CD14-positive monocyte (primary cell): ENCODE measurements at regions not wholly inside any gene's neighbourhood (a gene's known extent, or its start where the extent isn't known, plus 50 kb on each side); places are given as distances from the start of the nearest gene placed in this dataset.

Source experiments
- DNase-seq, 3 donors: peaks; one replicate each; pipeline ENCODE4 v3.0.0-alpha.2; 2011 to 2022
- H2AFZ ChIP-seq: 2 replicates; pipeline ENCODE4 v1.6.0; 2012; ENCODE audit warnings: mild to moderate bottlenecking, low read depth, low read length, inconsistent platforms; ENCODE audit not compliant: insufficient read depth, poor library complexity, severe bottlenecking
- H3K27ac ChIP-seq, 2 donors: 1 replicate in 1 of 2; 2 replicates in 1 of 2; pipeline ENCODE4 v1.5.1; 2012 to 2013; ENCODE audit warnings: low read length in 2 of 2, control low read depth in 1 of 2, inconsistent platforms in 1 of 2, low read depth in 1 of 2, mild to moderate bottlenecking in 1 of 2
- H3K27me3 ChIP-seq, 2 donors: one replicate each; pipeline versions ENCODE4 v1.6.0 to v1.6.1; 2011 to 2013; ENCODE audit warnings: low read length in 2 of 2; ENCODE audit not compliant: control insufficient read depth in 2 of 2, insufficient read depth in 2 of 2
- H3K36me3 ChIP-seq, 2 donors: replicated peaks in 1 of 2; 1 replicate in 1 of 2; 2 replicates in 1 of 2; pipeline versions ENCODE4 v1.5.1 to v1.6.1; 2012 to 2013; ENCODE audit warnings: low read length in 2 of 2, control low read depth in 1 of 2, inconsistent platforms in 1 of 2, mild to moderate bottlenecking in 1 of 2; ENCODE audit not compliant: insufficient read depth in 2 of 2, control insufficient read depth in 1 of 2
- H3K4me1 ChIP-seq, 2 donors: 1 replicate in 1 of 2; 2 replicates in 1 of 2; pipeline versions ENCODE4 v1.5.1 to v1.6.1; 2012 to 2013; ENCODE audit warnings: low read length in 2 of 2, control low read depth in 1 of 2, inconsistent platforms in 1 of 2, mild to moderate bottlenecking in 1 of 2, moderate library complexity in 1 of 2; ENCODE audit not compliant: insufficient read depth in 2 of 2, control insufficient read depth in 1 of 2
- H3K4me2 ChIP-seq: replicated peaks from 2 replicates; pipeline ENCODE3; 2012; ENCODE audit warnings: low read length, moderate library complexity, mild to moderate bottlenecking; ENCODE audit not compliant: poor library complexity, severe bottlenecking; ENCODE audit errors: extremely low read depth
- H3K4me3 ChIP-seq, 3 experiments: fragments of 200-600 bp in 1 of 3; sonication (generic) in 1 of 3; replicated peaks in 1 of 3; 1 replicate in 2 of 3; 2 replicates in 1 of 3; pipeline ENCODE4 v1.5.1; 2011 to 2013; ENCODE audit warnings: low read length in 3 of 3, mild to moderate bottlenecking in 3 of 3, control low read depth in 2 of 3, low read depth in 2 of 3, inconsistent platforms in 1 of 3, moderate library complexity in 1 of 3
- H3K79me2 ChIP-seq: 2 replicates; pipeline ENCODE4 v1.6.0; 2012; ENCODE audit warnings: mild to moderate bottlenecking, control low read depth, inconsistent platforms, low read length, moderate library complexity; ENCODE audit not compliant: insufficient read depth
- H3K9ac ChIP-seq: 2 replicates; pipeline ENCODE4 v1.6.0; 2017; ENCODE audit warnings: low read length, mild to moderate bottlenecking; ENCODE audit not compliant: insufficient read depth, poor library complexity, severe bottlenecking
- H3K9me3 ChIP-seq, 2 donors: replicated peaks in 1 of 2; 1 replicate in 1 of 2; 2 replicates in 1 of 2; pipeline versions ENCODE4 v1.5.1 to v1.6.1; 2012 to 2013; ENCODE audit warnings: low read length in 2 of 2, control low read depth in 1 of 2; ENCODE audit not compliant: control insufficient read depth in 1 of 2, insufficient read depth in 1 of 2
- H4K20me1 ChIP-seq: 2 replicates; pipeline ENCODE4 v1.6.0; 2012; ENCODE audit warnings: mild to moderate bottlenecking, low read length, control low read depth, moderate library complexity; ENCODE audit not compliant: insufficient read depth
- H3K27ac Mint-ChIP-seq, 7 donors: one replicate each; pipeline ENCODE4 v1.8.0; 2020; ENCODE audit warnings: mild to moderate bottlenecking in 7 of 7, mixed read lengths in 7 of 7, moderate library complexity in 6 of 7, inconsistent platforms in 2 of 7
- H3K27me3 Mint-ChIP-seq, 3 donors: one replicate each; pipeline ENCODE4 v1.8.0; 2021 to 2022; ENCODE audit warnings: low read depth in 3 of 3, mild to moderate bottlenecking in 3 of 3, mixed read lengths in 3 of 3, moderate library complexity in 3 of 3, inconsistent platforms in 1 of 3
- H3K36me3 Mint-ChIP-seq, 2 donors: one replicate each; pipeline ENCODE4 v1.8.0; 2020; ENCODE audit warnings: mixed read lengths in 2 of 2, inconsistent platforms in 1 of 2, mild to moderate bottlenecking in 1 of 2
- H3K4me1 Mint-ChIP-seq: one replicate; pipeline ENCODE4 v1.8.0; 2020; ENCODE audit warnings: mild to moderate bottlenecking, mixed read lengths
- H3K4me3 Mint-ChIP-seq, 2 donors: one replicate each; pipeline ENCODE4 v1.8.0; 2020; ENCODE audit warnings: mild to moderate bottlenecking in 2 of 2, mixed read lengths in 2 of 2, moderate library complexity in 1 of 2
- H3K9me3 Mint-ChIP-seq, 7 donors: one replicate each; pipeline ENCODE4 v1.8.0; 2020 to 2022; ENCODE audit warnings: mixed read lengths in 7 of 7, mild to moderate bottlenecking in 6 of 7, moderate library complexity in 6 of 7, inconsistent platforms in 2 of 7
- WGBS: methylation state at CpG from one replicate; pipeline ENCODE4 v1.1.5; 2013; ENCODE audit warnings: missing lambda C conversion rate; ENCODE audit not compliant: insufficient coverage; 5-methylcytosine and 5-hydroxymethylcytosine counted together
- intact Hi-C, 2 donors: fragments of 100-400 bp; cut with micrococcal nuclease; formaldehyde crosslinking; loops; one replicate each; pipeline versions ENCODE4 v1.15.0 to v1.15.1; 2023
- TF ChIP-seq, protein P1 (sequence below): fragments of 200-600 bp; IDR thresholded peaks from one replicate; pipeline ENCODE4 v1.8.0; 2022; ENCODE audit warnings: antibody characterized with exemption, mild to moderate bottlenecking

- 90% methylated on average over 3 of the region's 6 CpGs for WGBS
- H3K9me3 ChIP-seq = no peaks in the 10 kb centered on the region
- Mint-ChIP-seq H3K36me3 (no peaks in the 10 kb centered on the region), H3K9me3 (peaks cover 0 to 5% (median 0%) of the 10 kb centered on the region in 7 donors), H3K4me1 (no peaks in the 10 kb centered on the region), H3K27me3 (peaks cover 0 to 6% (median 1%) of the 10 kb centered on the region in 3 donors), H3K4me3 (no peak overlapping the region), H3K27ac (no peak overlapping the region)
- no peaks in the 10 kb centered on the region for H3K27me3 ChIP-seq
- H3K4me2 ChIP-seq = no peak overlapping the region
- H3K79me2 ChIP-seq = no peaks in the 10 kb centered on the region
- no peaks in the 10 kb centered on the region for H4K20me1 ChIP-seq
- H3K9ac ChIP-seq = no peak overlapping the region
- no peak for DNase-seq
- no peaks in the 10 kb centered on the region for H3K4me1 ChIP-seq
- TF ChIP-seq, protein P1, sequence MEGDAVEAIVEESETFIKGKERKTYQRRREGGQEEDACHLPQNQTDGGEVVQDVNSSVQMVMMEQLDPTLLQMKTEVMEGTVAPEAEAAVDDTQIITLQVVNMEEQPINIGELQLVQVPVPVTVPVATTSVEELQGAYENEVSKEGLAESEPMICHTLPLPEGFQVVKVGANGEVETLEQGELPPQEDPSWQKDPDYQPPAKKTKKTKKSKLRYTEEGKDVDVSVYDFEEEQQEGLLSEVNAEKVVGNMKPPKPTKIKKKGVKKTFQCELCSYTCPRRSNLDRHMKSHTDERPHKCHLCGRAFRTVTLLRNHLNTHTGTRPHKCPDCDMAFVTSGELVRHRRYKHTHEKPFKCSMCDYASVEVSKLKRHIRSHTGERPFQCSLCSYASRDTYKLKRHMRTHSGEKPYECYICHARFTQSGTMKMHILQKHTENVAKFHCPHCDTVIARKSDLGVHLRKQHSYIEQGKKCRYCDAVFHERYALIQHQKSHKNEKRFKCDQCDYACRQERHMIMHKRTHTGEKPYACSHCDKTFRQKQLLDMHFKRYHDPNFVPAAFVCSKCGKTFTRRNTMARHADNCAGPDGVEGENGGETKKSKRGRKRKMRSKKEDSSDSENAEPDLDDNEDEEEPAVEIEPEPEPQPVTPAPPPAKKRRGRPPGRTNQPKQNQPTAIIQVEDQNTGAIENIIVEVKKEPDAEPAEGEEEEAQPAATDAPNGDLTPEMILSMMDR = no peak
- no peaks in the 10 kb centered on the region for H3K36me3 ChIP-seq
- no peak overlapping the region for H2AFZ ChIP-seq
- no peak overlapping the region for H3K4me3 ChIP-seq
- no peak overlapping the region for H3K27ac ChIP-seq
- intact Hi-C loops = no loop called here
Measured at GRCh38 chr16:17843905-17844304, 373.1 kb upstream of the XYLT1 start.

GRCh38 chr16:17839907-17840306, 369.1 kb upstream of the XYLT1 start:
- WGBS = 67% methylated on average over 2 of the region's 5 CpGs
- H3K36me3 Mint-ChIP-seq = no peaks in the 10 kb centered on the region
- no peaks in the 10 kb centered on the region for H3K9me3 ChIP-seq
- intact Hi-C loops = no loop called here
- no peak overlapping the region for H3K27ac Mint-ChIP-seq
- H3K27me3 ChIP-seq = no peaks in the 10 kb centered on the region
- no peak overlapping the region for H3K4me2 ChIP-seq
- no peak overlapping the region for H3K27ac ChIP-seq
- no peaks in the 10 kb centered on the region for H4K20me1 ChIP-seq
- H3K9ac ChIP-seq = no peak overlapping the region
- H3K4me3 ChIP-seq = no peak overlapping the region
- H3K27me3 Mint-ChIP-seq = peaks cover 0 to 4% (median 1%) of the 10 kb centered on the region in 3 donors
- TF ChIP-seq, protein P1 = no peak
- no peak overlapping the region for H2AFZ ChIP-seq
- peaks cover 0 to 4% (median 0%) of the 10 kb centered on the region in 7 donors for H3K9me3 Mint-ChIP-seq
- no peaks in the 10 kb centered on the region for H3K79me2 ChIP-seq
- no peaks in the 10 kb centered on the region for H3K4me1 Mint-ChIP-seq
- no peak overlapping the region for H3K4me3 Mint-ChIP-seq
- H3K36me3 ChIP-seq = no peaks in the 10 kb centered on the region
- DNase-seq = no peak
- no peaks in the 10 kb centered on the region for H3K4me1 ChIP-seq
